Tibial nerve (tissue), 4 donors: ENCODE measurements at regions not wholly inside any gene's neighbourhood (a gene's known extent, or its start where the extent isn't known, plus 50 kb on each side); places are given as distances from the start of the nearest gene placed in this dataset.

ENCODE experiments used
- DNase-seq, 2 donors: peaks; one replicate each; pipeline ENCODE4 v3.0.0-alpha.2; 2019; ENCODE audit warnings: low spot score in 2 of 2
- H3K27ac ChIP-seq, 4 donors: fragments of 200-600 bp; sonication (generic) in 3 of 4; one replicate each; pipeline ENCODE4 v1.5.1; 2017 to 2019; ENCODE audit warnings: mild to moderate bottlenecking in 1 of 4
- H3K27me3 ChIP-seq, 2 donors: fragments of 200-600 bp; sonication (generic) in 1 of 2; one replicate each; pipeline versions ENCODE4 v1.5.1 to v1.6.0; 2017 to 2019
- H3K36me3 ChIP-seq, 3 donors: fragments of 200-600 bp; sonication (generic); one replicate each; pipeline ENCODE4 v1.5.1; 2018 to 2019
- H3K4me1 ChIP-seq, 4 donors: fragments of 200-600 bp; sonication (generic) in 3 of 4; one replicate each; pipeline ENCODE4 v1.5.1; 2017 to 2019
- H3K4me3 ChIP-seq, 4 donors: fragments of 200-600 bp; sonication (generic) in 3 of 4; one replicate each; pipeline ENCODE4 v1.5.1; 2017 to 2019; ENCODE audit warnings: mild to moderate bottlenecking in 1 of 4, moderate library complexity in 1 of 4
- H3K9me3 ChIP-seq, 4 donors: fragments of 200-600 bp; sonication (generic) in 3 of 4; one replicate each; pipeline ENCODE4 v1.5.1; 2017 to 2019
- CTCF ChIP-seq, 5 experiments: fragments of 200-600 bp in 3 of 5; fragments of 450-650 bp in 2 of 5; sonication (generic) in 3 of 5; IDR thresholded peaks; one replicate each; pipeline ENCODE4 v1.5.1; 2016 to 2019; ENCODE audit warnings: antibody characterized with exemption in 5 of 5, mild to moderate bottlenecking in 3 of 5, moderate library complexity in 2 of 5
- EP300 ChIP-seq, 2 donors: sonication (generic); formaldehyde crosslinking; IDR thresholded peaks; one replicate each; pipeline ENCODE4 v1.6.1; 2017; ENCODE audit warnings: antibody characterized with exemption in 2 of 2, mild to moderate bottlenecking in 1 of 2
- POLR2A ChIP-seq, 2 donors: fragments of 450-650 bp; IDR thresholded peaks; one replicate each; pipeline ENCODE4 v1.6.1; 2017; ENCODE audit warnings: antibody characterized with exemption in 2 of 2, mild to moderate bottlenecking in 2 of 2, moderate library complexity in 2 of 2
- WGBS, 2 donors: methylation state at CpG; one replicate each; pipeline ENCODE4 v1.1.5; 2018; 5-methylcytosine and 5-hydroxymethylcytosine counted together

- DNase-seq, result peak in 1 of 2 donors; percentile 13
- TF ChIP-seq CTCF (IDR thresholded peaks at IDR 0.05) (no peak), POLR2A (IDR thresholded peaks at IDR 0.05) (no peak), EP300 (IDR thresholded peaks at IDR 0.05) (no peak)
- Histone ChIP-seq H3K4me3 (no peak overlapping the region), H3K27ac (peak overlapping the region in 2 of 4 donors; percentile 58 to 59), H3K36me3 (no peaks in the 10 kb centered on the region), H3K27me3 (no peaks in the 10 kb centered on the region), H3K9me3 (no peaks in the 10 kb centered on the region), H3K4me1 (peaks cover 0 to 20% (median 3%) of the 10 kb centered on the region in 4 donors)
- WGBS, 2 donors, result 45 to 46% methylated on average over 6 of the region's 6 CpGs
Observed at GRCh38 chr22:19663286-19663815, 51.0 kb upstream of the SEPTIN5 start.

GRCh38 chr22:19663821-19664355 is 50.4 kb upstream of the SEPTIN5 start:
- H3K27ac ChIP-seq, result peak overlapping the region in 2 of 4 donors; percentile 58 to 59
- H3K4me3 ChIP-seq, result no peak overlapping the region

GRCh38 chr22:19664406-19664805 is 49.9 kb upstream of the SEPTIN5 start:
- Histone ChIP-seq H3K4me1 (peaks cover 0 to 20% (median 3%) of the 10 kb centered on the region in 4 donors), H3K36me3 (no peaks in the 10 kb centered on the region), H3K27me3 (no peaks in the 10 kb centered on the region), H3K4me3 (no peak overlapping the region), H3K27ac (no peak overlapping the region), H3K9me3 (no peaks in the 10 kb centered on the region)
- TF ChIP-seq EP300 (IDR thresholded peaks at IDR 0.05) (no peak), CTCF (IDR thresholded peaks at IDR 0.05) (no peak), POLR2A (IDR thresholded peaks at IDR 0.05) (no peak)
- WGBS, 2 donors, result 47 to 56% methylated on average over 2 of the region's 2 CpGs
- no peak for DNase-seq

More at GRCh38 chr22:19663821-19664355, 50.4 kb upstream of the SEPTIN5 start:
- Histone ChIP-seq H3K4me1 (peaks cover 0 to 20% (median 3%) of the 10 kb centered on the region in 4 donors), H3K9me3 (no peaks in the 10 kb centered on the region), H3K27me3 (no peaks in the 10 kb centered on the region), H3K36me3 (no peaks in the 10 kb centered on the region)
- DNase-seq, result no peak
- no peak for TF ChIP-seq POLR2A (IDR thresholded peaks at IDR 0.05)
- peak in 1 of 2 donors; percentile 7 for TF ChIP-seq EP300 (IDR thresholded peaks at IDR 0.05)
- WGBS, 2 donors, result 30 to 35% methylated on average over 14 of the region's 14 CpGs
